Panc1 (cell line): ENCODE measurements at regions not wholly inside any gene's neighbourhood (a gene's known extent, or its start where the extent isn't known, plus 50 kb on each side); places are given as distances from the start of the nearest gene placed in this dataset.

Source experiments
- ATAC-seq: fragments of 200-7000 bp; cut with Tn5 transposase; 2 replicates; pipeline ENCODE4 v1.9.1; 2020; ENCODE audit warnings: mild to moderate bottlenecking, moderate library complexity
- BruUV-seq: library from RNA; stranded (reverse); fragments of 400-500 nt; replicated peaks from 2 replicates; lab custom pipeline; 2021; lab: Mats Ljungman, UMichigan
- CTCF ChIA-PET: fragments of 300-600 bp; sonication (Branson Sonifier 250); formaldehyde crosslinking; loops from one replicate; lab custom pipeline; 2022; ENCODE audit warnings: antibody characterized with exemption; lab: Charles Lee
- POLR2A ChIA-PET: fragments of 300-600 bp; sonication (Branson Sonifier 250); formaldehyde crosslinking; loops from one replicate; lab custom pipeline; 2022; ENCODE audit warnings: antibody characterized with exemption; lab: Charles Lee
- DNase-seq: peaks from one replicate; pipeline ENCODE4 v3.0.0-alpha.2; 2010; ENCODE audit warnings: low read depth, low spot score
- H3K27ac ChIP-seq: 2 replicates; pipeline ENCODE4 v1.5.1; 2011; ENCODE audit warnings: mild to moderate bottlenecking, low read length, inconsistent platforms
- H3K27me3 ChIP-seq: fragments of 200-500 bp; sonication (Bioruptor generic); 2 replicates; pipeline ENCODE4 v1.6.0; 2014; ENCODE audit warnings: low read length, inconsistent platforms; ENCODE audit not compliant: control insufficient read depth, insufficient read depth
- H3K36me3 ChIP-seq: fragments of 200-500 bp; sonication (Bioruptor generic); 2 replicates; pipeline ENCODE4 v1.5.1; 2014; ENCODE audit warnings: inconsistent platforms, mild to moderate bottlenecking, low read length, moderate library complexity; ENCODE audit not compliant: control insufficient read depth, insufficient read depth
- H3K4me1 ChIP-seq: 2 replicates; pipeline ENCODE4 v1.5.1; 2011; ENCODE audit warnings: inconsistent platforms, mild to moderate bottlenecking, low read length, moderate library complexity; ENCODE audit not compliant: control insufficient read depth, insufficient read depth
- H3K4me3 ChIP-seq, 2 experiments: 2 replicates each; pipeline ENCODE4 v1.5.1; 2011 to 2012; ENCODE audit warnings: low read depth in 2 of 2, low read length in 2 of 2, mild to moderate bottlenecking in 2 of 2, inconsistent platforms in 1 of 2, moderate library complexity in 1 of 2
- H3K9me3 ChIP-seq: fragments of 200-500 bp; sonication (Bioruptor generic); 2 replicates; pipeline ENCODE4 v1.5.1; 2014; ENCODE audit warnings: low read depth, mild to moderate bottlenecking, inconsistent platforms, low read length, moderate library complexity; ENCODE audit not compliant: control insufficient read depth, insufficient read depth
- POLR2AphosphoS5 ChIP-seq: IDR thresholded peaks from 2 replicates; pipeline ENCODE4 v1.6.1; 2012; ENCODE audit warnings: mild to moderate bottlenecking, low read depth, low read length, moderate library complexity
- REST ChIP-seq, 2 experiments: IDR thresholded peaks; 2 replicates each; pipeline ENCODE4 v1.6.1; 2011 to 2012; ENCODE audit warnings: low read depth in 2 of 2, control low read depth in 1 of 2, low read length in 1 of 2, mild to moderate bottlenecking in 1 of 2, moderate library complexity in 1 of 2; ENCODE audit not compliant: insufficient read depth in 1 of 2
- SIN3A ChIP-seq: IDR thresholded peaks from 2 replicates; pipeline ENCODE4 v1.6.1; 2012; ENCODE audit warnings: low read depth, mild to moderate bottlenecking, low read length, moderate library complexity, borderline replicate concordance; ENCODE audit not compliant: insufficient read depth
- TCF7L2 ChIP-seq: IDR thresholded peaks from 2 replicates; pipeline ENCODE4 v1.6.1; 2011; ENCODE audit warnings: mild to moderate bottlenecking, low read depth, low read length, inconsistent platforms
- in situ Hi-C: cut with HindIII; loops from 2 replicates; pipeline ENCODE4 v1.10.0; 2016; ENCODE audit warnings: low sequenced_read_pairs, low pct_unique_long_range_greater_than_20kb
- intact Hi-C: fragments of 100-400 bp; cut with micrococcal nuclease; formaldehyde crosslinking; loops from one replicate; pipeline ENCODE4 v1.10.0; 2022; ENCODE audit not compliant: unreplicated experiment
- TF ChIP-seq, protein P1 (sequence below): fragments of 450-650 bp; IDR thresholded peaks from 2 replicates; pipeline ENCODE4 v1.5.1; 2017; ENCODE audit warnings: mild to moderate bottlenecking

GRCh38 chr1:29743264-29743663 is 506.9 kb downstream of the PTPRU start:
- Histone ChIP-seq H3K27ac (no peak overlapping the region), H3K9me3 (no peaks in the 10 kb centered on the region), H3K4me1 (no peaks in the 10 kb centered on the region), H3K36me3 (no peaks in the 10 kb centered on the region), H3K27me3 (0 out of 2 replicates have a peak, but pooled peaks cover 2% of the 10 kb centered on the region), H3K4me3 (no peak overlapping the region)
- ChIA-PET CTCF (no interaction called here), POLR2A (no interaction called here)
- intact Hi-C loops (no loop called here), in situ Hi-C loops (no loop called here)
- TF ChIP-seq TCF7L2 = no peak
- DNase-seq (no peak), ATAC-seq (no peak)
- BruUV-seq = no TSS peak

GRCh38 chr1:29739176-29739575 is 502.9 kb downstream of the PTPRU start:
- intact Hi-C loops = no loop called here
- TF ChIP-seq, protein P1, sequence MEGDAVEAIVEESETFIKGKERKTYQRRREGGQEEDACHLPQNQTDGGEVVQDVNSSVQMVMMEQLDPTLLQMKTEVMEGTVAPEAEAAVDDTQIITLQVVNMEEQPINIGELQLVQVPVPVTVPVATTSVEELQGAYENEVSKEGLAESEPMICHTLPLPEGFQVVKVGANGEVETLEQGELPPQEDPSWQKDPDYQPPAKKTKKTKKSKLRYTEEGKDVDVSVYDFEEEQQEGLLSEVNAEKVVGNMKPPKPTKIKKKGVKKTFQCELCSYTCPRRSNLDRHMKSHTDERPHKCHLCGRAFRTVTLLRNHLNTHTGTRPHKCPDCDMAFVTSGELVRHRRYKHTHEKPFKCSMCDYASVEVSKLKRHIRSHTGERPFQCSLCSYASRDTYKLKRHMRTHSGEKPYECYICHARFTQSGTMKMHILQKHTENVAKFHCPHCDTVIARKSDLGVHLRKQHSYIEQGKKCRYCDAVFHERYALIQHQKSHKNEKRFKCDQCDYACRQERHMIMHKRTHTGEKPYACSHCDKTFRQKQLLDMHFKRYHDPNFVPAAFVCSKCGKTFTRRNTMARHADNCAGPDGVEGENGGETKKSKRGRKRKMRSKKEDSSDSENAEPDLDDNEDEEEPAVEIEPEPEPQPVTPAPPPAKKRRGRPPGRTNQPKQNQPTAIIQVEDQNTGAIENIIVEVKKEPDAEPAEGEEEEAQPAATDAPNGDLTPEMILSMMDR = no peak
- TF ChIP-seq TCF7L2 = no peak
- TF ChIP-seq REST (IDR thresholded peaks at IDR 0.05; ENCODE audit: insufficient read depth in 1 of 2, low read depth in 2 of 2, low read length in 1 of 2) = no peak
- no peak for TF ChIP-seq SIN3A
- no peak for TF ChIP-seq POLR2AphosphoS5
- no peak overlapping the region for H3K4me3 ChIP-seq

GRCh38 chr1:29736582-29737188 is 500.4 kb downstream of the PTPRU start:
- in situ Hi-C loops = no loop called here
- no peaks in the 10 kb centered on the region for H3K9me3 ChIP-seq
- no peak overlapping the region for H3K4me3 ChIP-seq
- no peak for TF ChIP-seq SIN3A
- no peak for TF ChIP-seq POLR2AphosphoS5
- TF ChIP-seq, protein P1 = no peak
- peak; percentile 94 for TF ChIP-seq REST (IDR thresholded peaks at IDR 0.05; ENCODE audit: insufficient read depth in 1 of 2, low read depth in 2 of 2, low read length in 1 of 2)
- intact Hi-C loops = no loop called here
- ChIA-PET CTCF (interaction anchor here (0.6 kb wide), 1 partner anchor 23 kb away, joined by 4 read pairs; no protein-coding TSS in a partner anchor), POLR2A (no interaction called here)
- ATAC-seq (no peak), DNase-seq (no peak)
- H3K27me3 ChIP-seq = 0 out of 2 replicates have a peak, but pooled peaks cover 2% of the 10 kb centered on the region
- H3K36me3 ChIP-seq = no peaks in the 10 kb centered on the region
- no TSS peak for BruUV-seq
- no peaks in the 10 kb centered on the region for H3K4me1 ChIP-seq
- H3K27ac ChIP-seq = no peak overlapping the region

More at GRCh38 chr1:29739176-29739575, 502.9 kb downstream of the PTPRU start:
- Histone ChIP-seq H3K9me3 (no peaks in the 10 kb centered on the region), H3K36me3 (no peaks in the 10 kb centered on the region), H3K4me1 (no peaks in the 10 kb centered on the region), H3K27ac (no peak overlapping the region), H3K27me3 (0 out of 2 replicates have a peak, but pooled peaks cover 2% of the 10 kb centered on the region)
- ATAC-seq (no peak), DNase-seq (no peak)
- CTCF ChIA-PET = no interaction called here
- BruUV-seq = no TSS peak
- in situ Hi-C loops = no loop called here
- POLR2A ChIA-PET = no interaction called here
